Epithelial cell of proximal tubule (primary cell): ENCODE measurements at regions not wholly inside any gene's neighbourhood (a gene's known extent, or its start where the extent isn't known, plus 50 kb on each side); places are given as distances from the start of the nearest gene placed in this dataset.

Experiments
- DNase-seq: peaks from one replicate; pipeline ENCODE4 v3.0.0-alpha.2; 2011; ENCODE audit warnings: low read depth
- H3K4me3 ChIP-seq: 2 replicates; pipeline ENCODE4 v1.5.1; 2011; ENCODE audit warnings: low read depth, mild to moderate bottlenecking, low read length
- CTCF ChIP-seq: conservative IDR thresholded peaks from 2 replicates; pipeline ENCODE4 v1.5.1; 2012; ENCODE audit warnings: low read depth, mild to moderate bottlenecking, low read length

GRCh38 chr20:19079536-19080299 lies 132.7 kb upstream of the SLC24A3 start:
- TF ChIP-seq CTCF, result no peak
- DNase-seq, result no peak
- no peak overlapping the region for H3K4me3 ChIP-seq

DNA sequence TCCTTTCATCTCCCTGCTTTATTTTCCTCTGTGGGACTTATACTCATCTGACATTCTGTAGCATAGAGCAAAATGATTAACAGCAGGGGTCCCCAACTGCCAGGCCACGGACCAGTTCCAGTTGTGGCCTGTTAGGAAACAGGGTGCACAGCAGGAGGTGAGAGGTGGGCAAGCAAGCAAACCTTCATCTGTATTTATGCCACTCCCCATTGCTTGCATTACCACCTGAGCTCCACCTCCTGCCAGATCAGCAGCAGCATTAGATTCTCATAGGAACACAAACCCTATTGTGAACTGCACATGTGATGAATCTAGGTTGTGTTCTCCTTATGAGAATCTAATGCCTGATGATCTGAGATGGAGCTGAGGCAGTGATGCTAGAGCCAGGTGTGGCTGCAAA lies 130.5 kb upstream of the SLC24A3 start:
- no peak overlapping the region for H3K4me3 ChIP-seq
- no peak for DNase-seq
- no peak for TF ChIP-seq CTCF

- no peak for TF ChIP-seq CTCF
Observed at GRCh38 chr20:19083136-19083621, 129.3 kb upstream of the SLC24A3 start.

DNA sequence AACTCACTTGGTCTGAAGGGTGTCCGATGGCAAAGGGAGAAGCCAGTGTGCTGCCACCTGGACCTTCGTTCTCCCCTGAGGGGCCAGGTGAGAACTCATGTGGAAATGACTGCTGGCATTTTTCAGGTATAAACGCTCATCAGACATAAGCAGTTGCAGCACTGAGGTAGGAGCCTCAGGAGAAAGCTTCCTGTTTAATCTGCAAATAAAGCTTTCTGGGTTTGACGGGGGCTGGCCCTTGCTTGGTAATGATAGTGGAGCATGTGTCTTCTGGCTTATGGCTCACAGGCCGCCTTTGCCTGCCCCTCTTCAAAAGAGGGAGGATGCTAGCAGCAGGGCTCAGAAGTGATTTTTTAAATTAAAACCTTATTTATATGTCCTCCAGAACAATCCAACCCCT lies 122.1 kb upstream of the SLC24A3 start:
- no peak for DNase-seq
- H3K4me3 ChIP-seq, result no peak overlapping the region
- no peak for TF ChIP-seq CTCF

More at GRCh38 chr20:19083136-19083621, 129.3 kb upstream of the SLC24A3 start:
- no peak overlapping the region for H3K4me3 ChIP-seq
- DNase-seq, result no peak

DNA sequence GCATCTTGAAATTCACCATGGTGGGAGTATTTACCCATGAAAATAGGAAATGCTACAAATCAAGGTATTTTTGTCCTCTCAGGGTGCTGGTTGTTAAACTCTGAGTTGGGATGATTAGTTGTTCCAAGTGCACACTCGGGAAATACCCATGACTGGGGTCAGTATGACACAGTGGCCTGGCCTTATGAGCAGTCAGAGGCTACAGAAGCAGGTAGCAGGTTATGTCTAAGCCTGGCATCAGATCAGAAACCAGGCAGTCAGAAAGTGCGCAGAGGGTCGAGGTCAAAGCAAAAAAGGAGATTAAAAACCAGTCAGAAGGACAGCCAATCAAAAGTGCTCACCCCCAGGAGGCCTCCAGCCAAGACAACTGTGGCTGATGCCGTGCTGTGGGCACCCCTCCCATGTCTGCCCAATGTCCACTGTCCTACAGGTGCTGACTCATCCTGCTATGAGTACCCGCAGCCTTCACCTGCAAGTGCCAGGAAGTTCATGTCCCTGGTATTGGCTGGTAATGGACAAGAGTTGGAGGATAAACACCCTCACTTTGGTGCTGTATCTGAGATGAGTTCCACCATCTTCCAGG lies 117.4 kb upstream of the SLC24A3 start:
- DNase-seq, result no peak
- no peak for TF ChIP-seq CTCF
- H3K4me3 ChIP-seq, result no peak overlapping the region

GRCh38 chr20:19095762-19096161 lies 116.7 kb upstream of the SLC24A3 start:
- no peak overlapping the region for H3K4me3 ChIP-seq
- TF ChIP-seq CTCF, result no peak
- DNase-seq, result no peak

GRCh38 chr20:19096843-19097242 lies 115.6 kb upstream of the SLC24A3 start:
- TF ChIP-seq CTCF, result no peak
- DNase-seq, result no peak
- H3K4me3 ChIP-seq, result no peak overlapping the region
